ENCODE measurements at regions not wholly inside any gene's neighbourhood (a gene's known extent, or its start where the extent isn't known, plus 50 kb on each side); places are given as distances from the start of the nearest gene placed in this dataset.

DNA sequence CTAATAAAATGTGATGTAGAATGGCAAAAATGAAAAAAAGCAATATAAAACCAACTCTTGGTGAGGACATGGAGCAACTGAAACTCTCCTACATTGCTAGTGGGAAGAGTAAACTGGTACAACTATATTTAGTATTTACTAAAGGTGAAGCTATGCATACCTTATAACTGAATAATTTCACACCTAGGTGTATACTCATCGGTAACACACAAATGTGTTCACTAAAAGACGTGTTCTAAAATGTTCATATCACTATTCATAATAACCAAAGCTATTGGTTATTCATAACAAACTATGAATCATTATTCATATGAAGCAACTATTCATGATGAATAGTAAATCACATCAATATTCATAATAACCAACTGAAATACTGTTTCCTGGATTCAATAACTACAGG lies 1030.3 kb downstream of the ROBO2 start:
- Histone ChIP-seq H3K9me3 (no peaks in the 10 kb centered on the region), H3K27me3 (no peaks in the 10 kb centered on the region), H3K27ac (no peak overlapping the region), H3K4me1 (no peaks in the 10 kb centered on the region), H3K36me3 (no peaks in the 10 kb centered on the region), H3K4me3 (no peak overlapping the region)
- TF ChIP-seq EP300 (IDR thresholded peaks at IDR 0.05) (no peak), POLR2AphosphoS5 (IDR thresholded peaks at IDR 0.05) (no peak), POLR2A (IDR thresholded peaks at IDR 0.05) (no peak)
- TF ChIP-seq, protein P1, sequence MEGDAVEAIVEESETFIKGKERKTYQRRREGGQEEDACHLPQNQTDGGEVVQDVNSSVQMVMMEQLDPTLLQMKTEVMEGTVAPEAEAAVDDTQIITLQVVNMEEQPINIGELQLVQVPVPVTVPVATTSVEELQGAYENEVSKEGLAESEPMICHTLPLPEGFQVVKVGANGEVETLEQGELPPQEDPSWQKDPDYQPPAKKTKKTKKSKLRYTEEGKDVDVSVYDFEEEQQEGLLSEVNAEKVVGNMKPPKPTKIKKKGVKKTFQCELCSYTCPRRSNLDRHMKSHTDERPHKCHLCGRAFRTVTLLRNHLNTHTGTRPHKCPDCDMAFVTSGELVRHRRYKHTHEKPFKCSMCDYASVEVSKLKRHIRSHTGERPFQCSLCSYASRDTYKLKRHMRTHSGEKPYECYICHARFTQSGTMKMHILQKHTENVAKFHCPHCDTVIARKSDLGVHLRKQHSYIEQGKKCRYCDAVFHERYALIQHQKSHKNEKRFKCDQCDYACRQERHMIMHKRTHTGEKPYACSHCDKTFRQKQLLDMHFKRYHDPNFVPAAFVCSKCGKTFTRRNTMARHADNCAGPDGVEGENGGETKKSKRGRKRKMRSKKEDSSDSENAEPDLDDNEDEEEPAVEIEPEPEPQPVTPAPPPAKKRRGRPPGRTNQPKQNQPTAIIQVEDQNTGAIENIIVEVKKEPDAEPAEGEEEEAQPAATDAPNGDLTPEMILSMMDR (IDR thresholded peaks at IDR 0.05) = no peak
- ATAC-seq (ENCODE audit: low FRiP score in 2 of 2) (no peak), DNase-seq (no peak)
- WGBS, 2 donors = 82 to 96% methylated on average over 2 of the region's 2 CpGs

- H3K36me3 ChIP-seq = no peaks in the 10 kb centered on the region
- TF ChIP-seq EP300 (IDR thresholded peaks at IDR 0.05) (no peak), POLR2AphosphoS5 (IDR thresholded peaks at IDR 0.05) (no peak), POLR2A (IDR thresholded peaks at IDR 0.05) (no peak)
- TF ChIP-seq, protein P1 (IDR thresholded peaks at IDR 0.05) = no peak
- H3K9me3 ChIP-seq = no peaks in the 10 kb centered on the region
- H3K4me1 ChIP-seq = no peaks in the 10 kb centered on the region
- no peaks in the 10 kb centered on the region for H3K27me3 ChIP-seq
- no peak overlapping the region for H3K4me3 ChIP-seq
- ATAC-seq (ENCODE audit: low FRiP score in 2 of 2) (no peak), DNase-seq (no peak)
- no peak overlapping the region for H3K27ac ChIP-seq
Measured at GRCh38 chr3:78076379-78076778, 1036.5 kb downstream of the ROBO2 start.

DNA sequence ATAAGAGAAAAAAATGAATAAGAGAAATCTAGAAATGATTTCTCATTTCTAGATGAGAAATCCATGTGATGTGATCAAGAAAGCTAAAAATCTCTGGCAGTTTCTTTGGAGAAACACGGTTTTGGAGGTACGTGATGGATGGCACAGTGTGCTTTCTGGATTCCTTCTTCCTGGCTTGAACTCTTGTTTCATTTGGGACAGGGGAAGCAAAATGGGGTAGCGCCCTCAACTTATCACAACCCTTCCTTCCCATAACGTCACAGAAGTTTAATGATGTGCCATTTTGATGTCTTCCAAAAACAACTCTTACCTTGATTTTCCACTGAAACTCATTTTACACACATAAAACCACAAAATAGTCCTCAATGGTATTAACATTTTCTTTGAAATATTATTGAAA lies 1037.3 kb downstream of the ROBO2 start:
- 81 to 83% methylated on average over 4 of the region's 4 CpGs for WGBS, 2 donors

DNA sequence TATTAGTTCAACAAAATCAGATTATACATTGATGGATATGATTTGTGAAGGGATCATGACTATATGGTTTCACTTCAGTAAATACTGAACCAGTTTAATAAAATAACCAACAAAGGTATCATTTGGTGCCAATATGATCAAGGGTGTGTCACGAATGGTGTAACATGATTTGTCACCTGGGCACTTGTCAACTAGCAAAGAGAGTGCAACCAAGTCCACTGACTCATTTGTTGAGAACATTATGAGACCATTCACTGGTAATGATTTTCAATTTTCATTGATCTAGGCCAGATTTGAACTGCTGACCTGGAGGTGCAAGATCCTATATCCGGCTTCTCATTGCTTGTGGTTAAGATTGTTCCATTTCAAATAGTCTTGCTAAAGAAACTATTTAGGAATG lies 1037.9 kb downstream of the ROBO2 start:
- Histone ChIP-seq H3K4me1 (no peaks in the 10 kb centered on the region), H3K27me3 (no peaks in the 10 kb centered on the region), H3K4me3 (no peak overlapping the region), H3K36me3 (no peaks in the 10 kb centered on the region), H3K27ac (no peak overlapping the region), H3K9me3 (no peaks in the 10 kb centered on the region)
- ATAC-seq (ENCODE audit: low FRiP score in 2 of 2) (no peak), DNase-seq (no peak)
- TF ChIP-seq POLR2AphosphoS5 (IDR thresholded peaks at IDR 0.05) (no peak), EP300 (IDR thresholded peaks at IDR 0.05) (no peak), POLR2A (IDR thresholded peaks at IDR 0.05) (no peak)
- TF ChIP-seq, protein P1 (IDR thresholded peaks at IDR 0.05) = no peak
- 88 to 90% methylated on average over 2 of the region's 2 CpGs for WGBS, 2 donors

More for the DNA sequence above, 1037.3 kb downstream of the ROBO2 start:
- Histone ChIP-seq H3K4me1 (no peaks in the 10 kb centered on the region), H3K27me3 (no peaks in the 10 kb centered on the region), H3K27ac (no peak overlapping the region), H3K4me3 (no peak overlapping the region), H3K9me3 (no peaks in the 10 kb centered on the region), H3K36me3 (no peaks in the 10 kb centered on the region)
- ATAC-seq (ENCODE audit: low FRiP score in 2 of 2) (no peak), DNase-seq (no peak)
- TF ChIP-seq EP300 (IDR thresholded peaks at IDR 0.05) (no peak), POLR2A (IDR thresholded peaks at IDR 0.05) (no peak), POLR2AphosphoS5 (IDR thresholded peaks at IDR 0.05) (no peak)
- TF ChIP-seq, protein P1 (IDR thresholded peaks at IDR 0.05) = no peak

GRCh38 chr3:78079514-78079913 lies 1039.6 kb downstream of the ROBO2 start:
- Histone ChIP-seq H3K27me3 (no peaks in the 10 kb centered on the region), H3K4me1 (no peaks in the 10 kb centered on the region), H3K36me3 (no peaks in the 10 kb centered on the region), H3K4me3 (no peak overlapping the region), H3K27ac (no peak overlapping the region), H3K9me3 (no peaks in the 10 kb centered on the region)
- ATAC-seq (ENCODE audit: low FRiP score in 2 of 2) (no peak), DNase-seq (no peak)
- TF ChIP-seq POLR2AphosphoS5 (IDR thresholded peaks at IDR 0.05) (no peak), POLR2A (IDR thresholded peaks at IDR 0.05) (no peak), EP300 (IDR thresholded peaks at IDR 0.05) (no peak)
- TF ChIP-seq, protein P1 (IDR thresholded peaks at IDR 0.05) = no peak

Data from upper lobe of left lung (tissue), 6 donors.